SK-N-SH treated with all-trans-retinoic acid at 6 μM for 48 hours (cell line): ENCODE measurements at regions not wholly inside any gene's neighbourhood (a gene's known extent, or its start where the extent isn't known, plus 50 kb on each side); places are given as distances from the start of the nearest gene placed in this dataset.

Source experiments
- ATAC-seq: fragments of 200-7000 bp; cut with Tn5 transposase; 3 replicates; pipeline ENCODE4 v1.9.1; 2020; ENCODE audit warnings: mild to moderate bottlenecking, moderate library complexity
- ARNTL ChIP-seq: fragments of 450-650 bp; formaldehyde crosslinking; IDR thresholded peaks from 2 replicates; pipeline ENCODE4 v1.5.0; 2020; ENCODE audit warnings: low read depth, mild to moderate bottlenecking, moderate library complexity, borderline replicate concordance
- BACH2 ChIP-seq: fragments of 250-450 bp; sonication (Bioruptor Pico); IDR thresholded peaks from 2 replicates; pipeline ENCODE4 v1.9.0; 2021; ENCODE audit warnings: mild to moderate bottlenecking, borderline replicate concordance
- CSDC2 ChIP-seq: fragments of 250-450 bp; sonication (Bioruptor Pico); IDR thresholded peaks from 2 replicates; pipeline ENCODE4 v1.5.0; 2020; ENCODE audit warnings: mild to moderate bottlenecking, moderate library complexity
- CSRNP3 ChIP-seq: fragments of 250-450 bp; sonication (Bioruptor Pico); IDR thresholded peaks from 2 replicates; pipeline ENCODE4 v1.5.1; 2021; ENCODE audit warnings: mild to moderate bottlenecking, moderate library complexity
- ESRRG ChIP-seq: fragments of 250-450 bp; sonication (Bioruptor Pico); IDR thresholded peaks from 2 replicates; pipeline ENCODE4 v1.6.1; 2021; ENCODE audit warnings: mild to moderate bottlenecking
- GLIS3 ChIP-seq: fragments of 250-450 bp; sonication (Bioruptor Pico); IDR thresholded peaks from 2 replicates; pipeline ENCODE4 v1.5.0; 2020; ENCODE audit warnings: mild to moderate bottlenecking, moderate library complexity
- ISL1 ChIP-seq: fragments of 250-450 bp; sonication (Bioruptor Pico); IDR thresholded peaks from 2 replicates; pipeline ENCODE4 v2.1.2; 2022; ENCODE audit warnings: mild to moderate bottlenecking, moderate library complexity
- OSR1 ChIP-seq: fragments of 250-450 bp; sonication (Bioruptor Pico); IDR thresholded peaks from 2 replicates; pipeline ENCODE4 v1.8.0; 2022; ENCODE audit warnings: moderate library complexity, mild to moderate bottlenecking, inconsistent platforms
- PATZ1 ChIP-seq: fragments of 250-450 bp; sonication (Bioruptor Pico); IDR thresholded peaks from 2 replicates; pipeline ENCODE4 v1.8.0; 2020; ENCODE audit warnings: mild to moderate bottlenecking, moderate library complexity, borderline replicate concordance
- PPARA ChIP-seq: fragments of 250-450 bp; sonication (Bioruptor Pico); IDR thresholded peaks from 2 replicates; pipeline ENCODE4 v1.5.0; 2020; ENCODE audit warnings: mild to moderate bottlenecking, borderline replicate concordance
- RARB ChIP-seq: fragments of 250-450 bp; sonication (Bioruptor Pico); IDR thresholded peaks from 2 replicates; pipeline ENCODE4 v1.8.0; 2021; ENCODE audit warnings: mild to moderate bottlenecking, moderate library complexity
- SNAI2 ChIP-seq: fragments of 250-450 bp; sonication (Bioruptor Pico); IDR thresholded peaks from 2 replicates; pipeline ENCODE4 v1.5.0; 2020; ENCODE audit warnings: mild to moderate bottlenecking, moderate library complexity
- TCF4 ChIP-seq: fragments of 250-450 bp; sonication (Bioruptor Pico); IDR thresholded peaks from 2 replicates; pipeline ENCODE4 v1.8.0; 2021; ENCODE audit warnings: mild to moderate bottlenecking, moderate library complexity, borderline replicate concordance
- TOX ChIP-seq: fragments of 250-450 bp; sonication (Bioruptor Pico); IDR thresholded peaks from 2 replicates; pipeline ENCODE4 v1.8.0; 2021; ENCODE audit warnings: mild to moderate bottlenecking, moderate library complexity, borderline replicate concordance
- ZC3H10 ChIP-seq: fragments of 250-450 bp; sonication (Bioruptor Pico); IDR thresholded peaks from 2 replicates; pipeline ENCODE4 v1.5.1; 2021; ENCODE audit warnings: mild to moderate bottlenecking, moderate library complexity
- ZFP3 ChIP-seq: fragments of 250-450 bp; sonication (Bioruptor Pico); IDR thresholded peaks from 2 replicates; pipeline ENCODE4 v1.5.0; 2020; ENCODE audit warnings: mild to moderate bottlenecking, moderate library complexity
- ZNF565 ChIP-seq: fragments of 450-650 bp; formaldehyde crosslinking; conservative IDR thresholded peaks from 2 replicates; pipeline ENCODE4 v1.5.0; 2020; ENCODE audit warnings: low read depth, mild to moderate bottlenecking, moderate library complexity
- ZNF8 ChIP-seq: fragments of 450-650 bp; formaldehyde crosslinking; IDR thresholded peaks from 2 replicates; pipeline ENCODE4 v1.5.0; 2020; ENCODE audit warnings: mild to moderate bottlenecking, moderate library complexity
- TF ChIP-seq, protein P1 (sequence below): fragments of 250-450 bp; sonication (Bioruptor Pico); IDR thresholded peaks from 2 replicates; pipeline ENCODE4 v1.5.0; 2020; ENCODE audit warnings: mild to moderate bottlenecking, moderate library complexity
- TF ChIP-seq, protein P2 (sequence below): fragments of 250-450 bp; sonication (Bioruptor Pico); IDR thresholded peaks from 2 replicates; pipeline ENCODE4 v1.5.1; 2020; ENCODE audit warnings: low read depth, mild to moderate bottlenecking, moderate library complexity
- TF ChIP-seq, protein P3 (sequence below): fragments of 250-450 bp; sonication (Bioruptor Pico); IDR thresholded peaks from 2 replicates; pipeline ENCODE4 v1.8.0; 2021; ENCODE audit warnings: low read depth, mild to moderate bottlenecking, moderate library complexity, borderline replicate concordance

- TF ChIP-seq, protein P1, sequence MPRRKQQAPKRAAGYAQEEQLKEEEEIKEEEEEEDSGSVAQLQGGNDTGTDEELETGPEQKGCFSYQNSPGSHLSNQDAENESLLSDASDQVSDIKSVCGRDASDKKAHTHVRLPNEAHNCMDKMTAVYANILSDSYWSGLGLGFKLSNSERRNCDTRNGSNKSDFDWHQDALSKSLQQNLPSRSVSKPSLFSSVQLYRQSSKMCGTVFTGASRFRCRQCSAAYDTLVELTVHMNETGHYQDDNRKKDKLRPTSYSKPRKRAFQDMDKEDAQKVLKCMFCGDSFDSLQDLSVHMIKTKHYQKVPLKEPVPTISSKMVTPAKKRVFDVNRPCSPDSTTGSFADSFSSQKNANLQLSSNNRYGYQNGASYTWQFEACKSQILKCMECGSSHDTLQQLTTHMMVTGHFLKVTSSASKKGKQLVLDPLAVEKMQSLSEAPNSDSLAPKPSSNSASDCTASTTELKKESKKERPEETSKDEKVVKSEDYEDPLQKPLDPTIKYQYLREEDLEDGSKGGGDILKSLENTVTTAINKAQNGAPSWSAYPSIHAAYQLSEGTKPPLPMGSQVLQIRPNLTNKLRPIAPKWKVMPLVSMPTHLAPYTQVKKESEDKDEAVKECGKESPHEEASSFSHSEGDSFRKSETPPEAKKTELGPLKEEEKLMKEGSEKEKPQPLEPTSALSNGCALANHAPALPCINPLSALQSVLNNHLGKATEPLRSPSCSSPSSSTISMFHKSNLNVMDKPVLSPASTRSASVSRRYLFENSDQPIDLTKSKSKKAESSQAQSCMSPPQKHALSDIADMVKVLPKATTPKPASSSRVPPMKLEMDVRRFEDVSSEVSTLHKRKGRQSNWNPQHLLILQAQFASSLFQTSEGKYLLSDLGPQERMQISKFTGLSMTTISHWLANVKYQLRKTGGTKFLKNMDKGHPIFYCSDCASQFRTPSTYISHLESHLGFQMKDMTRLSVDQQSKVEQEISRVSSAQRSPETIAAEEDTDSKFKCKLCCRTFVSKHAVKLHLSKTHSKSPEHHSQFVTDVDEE (CRISPR knock-in tag): no peak
- TF ChIP-seq TCF4 (CRISPR knock-in tag): peak; percentile 82
- no peak for TF ChIP-seq ZFP3
- TF ChIP-seq ZC3H10: no peak
- ATAC-seq: no peak
Observed at GRCh38 chr6:121600389-121601168, 165.1 kb downstream of the GJA1 start.

- no peak for TF ChIP-seq ISL1 (CRISPR knock-in tag)
- TF ChIP-seq ESRRG (CRISPR knock-in tag): no peak
- no peak for TF ChIP-seq TOX (CRISPR knock-in tag)
- no peak for TF ChIP-seq ZNF565 (CRISPR knock-in tag)
- TF ChIP-seq ZNF8 (CRISPR knock-in tag): no peak
- no peak for TF ChIP-seq ARNTL
- TF ChIP-seq, protein P2, sequence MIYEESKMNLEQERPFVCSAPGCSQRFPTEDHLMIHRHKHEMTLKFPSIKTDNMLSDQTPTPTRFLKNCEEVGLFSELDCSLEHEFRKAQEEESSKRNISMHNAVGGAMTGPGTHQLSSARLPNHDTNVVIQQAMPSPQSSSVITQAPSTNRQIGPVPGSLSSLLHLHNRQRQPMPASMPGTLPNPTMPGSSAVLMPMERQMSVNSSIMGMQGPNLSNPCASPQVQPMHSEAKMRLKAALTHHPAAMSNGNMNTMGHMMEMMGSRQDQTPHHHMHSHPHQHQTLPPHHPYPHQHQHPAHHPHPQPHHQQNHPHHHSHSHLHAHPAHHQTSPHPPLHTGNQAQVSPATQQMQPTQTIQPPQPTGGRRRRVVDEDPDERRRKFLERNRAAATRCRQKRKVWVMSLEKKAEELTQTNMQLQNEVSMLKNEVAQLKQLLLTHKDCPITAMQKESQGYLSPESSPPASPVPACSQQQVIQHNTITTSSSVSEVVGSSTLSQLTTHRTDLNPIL: no peak
- TF ChIP-seq BACH2 (CRISPR knock-in tag): no peak
- TF ChIP-seq OSR1 (CRISPR knock-in tag): no peak
- no peak for TF ChIP-seq CSRNP3 (CRISPR knock-in tag)
- no peak for TF ChIP-seq SNAI2 (CRISPR knock-in tag)
- TF ChIP-seq CSDC2 (CRISPR knock-in tag): no peak
- TF ChIP-seq GLIS3 (CRISPR knock-in tag): no peak
- TF ChIP-seq, protein P3, sequence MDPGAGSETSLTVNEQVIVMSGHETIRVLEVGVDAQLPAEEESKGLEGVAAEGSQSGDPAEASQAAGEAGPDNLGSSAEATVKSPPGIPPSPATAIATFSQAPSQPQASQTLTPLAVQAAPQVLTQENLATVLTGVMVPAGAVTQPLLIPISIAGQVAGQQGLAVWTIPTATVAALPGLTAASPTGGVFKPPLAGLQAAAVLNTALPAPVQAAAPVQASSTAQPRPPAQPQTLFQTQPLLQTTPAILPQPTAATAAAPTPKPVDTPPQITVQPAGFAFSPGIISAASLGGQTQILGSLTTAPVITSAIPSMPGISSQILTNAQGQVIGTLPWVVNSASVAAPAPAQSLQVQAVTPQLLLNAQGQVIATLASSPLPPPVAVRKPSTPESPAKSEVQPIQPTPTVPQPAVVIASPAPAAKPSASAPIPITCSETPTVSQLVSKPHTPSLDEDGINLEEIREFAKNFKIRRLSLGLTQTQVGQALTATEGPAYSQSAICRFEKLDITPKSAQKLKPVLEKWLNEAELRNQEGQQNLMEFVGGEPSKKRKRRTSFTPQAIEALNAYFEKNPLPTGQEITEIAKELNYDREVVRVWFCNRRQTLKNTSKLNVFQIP (CRISPR knock-in tag): no peak
- TF ChIP-seq PPARA: no peak
- ATAC-seq: no peak
Observed at GRCh38 chr6:121603486-121603885, 168.0 kb downstream of the GJA1 start.

DNA sequence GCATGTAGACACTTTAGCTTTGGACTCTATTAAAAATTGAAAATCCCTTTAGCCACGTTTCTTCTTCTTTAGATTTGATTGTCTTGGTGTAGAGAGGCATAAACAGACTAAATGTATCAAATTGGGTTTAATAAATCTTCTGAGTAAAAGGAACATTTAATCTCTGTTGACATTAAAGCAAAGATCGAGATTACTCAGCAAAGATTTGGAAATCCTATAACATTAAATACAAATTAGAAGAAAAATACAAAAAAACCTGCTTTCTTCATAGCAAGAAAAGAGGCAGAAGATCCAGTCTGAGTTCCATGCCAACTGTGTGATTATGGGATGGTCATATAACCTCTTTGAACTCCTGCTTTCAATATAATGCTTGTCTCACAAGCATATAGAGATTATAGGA lies 172.3 kb downstream of the GJA1 start:
- no peak for ATAC-seq
- TF ChIP-seq, protein P3 (CRISPR knock-in tag): no peak

- ATAC-seq: no peak
- TF ChIP-seq ZFP3 (no peak), RARB (CRISPR knock-in tag) (no peak), ARNTL (no peak), OSR1 (CRISPR knock-in tag) (no peak), PATZ1 (CRISPR knock-in tag) (no peak), ZNF8 (CRISPR knock-in tag) (no peak), BACH2 (CRISPR knock-in tag) (no peak)
- TF ChIP-seq, protein P3 (CRISPR knock-in tag): no peak
Observed at GRCh38 chr6:121608270-121608669, 172.8 kb downstream of the GJA1 start.
